ENCODE measurements at regions not wholly inside any gene's neighbourhood (a gene's known extent, or its start where the extent isn't known, plus 50 kb on each side); places are given as distances from the start of the nearest gene placed in this dataset.

DNA sequence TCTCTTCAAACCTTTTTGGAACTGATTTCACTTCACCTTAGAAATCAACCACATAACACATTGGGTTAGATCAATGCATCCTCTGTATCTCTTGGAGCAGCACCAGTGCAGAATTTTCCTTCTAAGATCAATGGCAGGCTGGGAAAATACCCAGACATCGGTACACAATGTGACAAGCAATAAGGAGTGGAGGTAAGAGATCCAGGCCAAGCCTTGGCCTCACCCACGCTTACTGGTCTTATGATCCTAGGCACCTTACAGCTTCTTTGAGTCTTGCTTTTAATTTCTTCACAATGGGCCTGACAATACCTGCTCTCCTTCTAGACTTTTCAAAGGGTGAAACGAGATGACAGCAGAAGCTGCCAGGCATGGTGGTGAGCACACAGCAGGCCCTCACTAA, 232.0 kb downstream of the LACC1 start:
- TF ChIP-seq, protein P1, sequence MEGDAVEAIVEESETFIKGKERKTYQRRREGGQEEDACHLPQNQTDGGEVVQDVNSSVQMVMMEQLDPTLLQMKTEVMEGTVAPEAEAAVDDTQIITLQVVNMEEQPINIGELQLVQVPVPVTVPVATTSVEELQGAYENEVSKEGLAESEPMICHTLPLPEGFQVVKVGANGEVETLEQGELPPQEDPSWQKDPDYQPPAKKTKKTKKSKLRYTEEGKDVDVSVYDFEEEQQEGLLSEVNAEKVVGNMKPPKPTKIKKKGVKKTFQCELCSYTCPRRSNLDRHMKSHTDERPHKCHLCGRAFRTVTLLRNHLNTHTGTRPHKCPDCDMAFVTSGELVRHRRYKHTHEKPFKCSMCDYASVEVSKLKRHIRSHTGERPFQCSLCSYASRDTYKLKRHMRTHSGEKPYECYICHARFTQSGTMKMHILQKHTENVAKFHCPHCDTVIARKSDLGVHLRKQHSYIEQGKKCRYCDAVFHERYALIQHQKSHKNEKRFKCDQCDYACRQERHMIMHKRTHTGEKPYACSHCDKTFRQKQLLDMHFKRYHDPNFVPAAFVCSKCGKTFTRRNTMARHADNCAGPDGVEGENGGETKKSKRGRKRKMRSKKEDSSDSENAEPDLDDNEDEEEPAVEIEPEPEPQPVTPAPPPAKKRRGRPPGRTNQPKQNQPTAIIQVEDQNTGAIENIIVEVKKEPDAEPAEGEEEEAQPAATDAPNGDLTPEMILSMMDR (conservative IDR thresholded peaks at IDR 0.05 in 1 of 2, IDR thresholded peaks at IDR 0.05 in 1 of 2; ENCODE audit: low read depth in 1 of 2, low read length in 2 of 2): no peak
- TF ChIP-seq EZH2 (IDR thresholded peaks at IDR 0.05; ENCODE audit: low read length, missing control alignments): no peak

All from fibroblast of lung (primary cell).